Islet of Langerhans (tissue), 1 donor: ENCODE measurements at regions not wholly inside any gene's neighbourhood (a gene's known extent, or its start where the extent isn't known, plus 50 kb on each side); places are given as distances from the start of the nearest gene placed in this dataset.
"Not testable (repeated sequence)": the region's sequence is repeated elsewhere in the genome, so short reads cannot be mapped to it uniquely, and the experiment has no call there.

ENCODE experiments used
- FAIRE-seq: peaks from one replicate; lab custom pipeline; 2011; peaks lifted over from hg19 to GRCh38; lab: Jason Lieb, UNC

- no peak for FAIRE-seq
Observed at GRCh38 chr11:21625982-21626381, 566.9 kb upstream of the ANO5 start.

- no peak for FAIRE-seq
Observed at GRCh38 chr11:21628641-21629040, 564.2 kb upstream of the ANO5 start.

- FAIRE-seq: no peak
Observed at GRCh38 chr11:21630934-21631478, 561.9 kb upstream of the ANO5 start.

- FAIRE-seq: no peak
Observed at GRCh38 chr11:21631991-21632390, 560.9 kb upstream of the ANO5 start.

GRCh38 chr11:21634491-21634890, 558.4 kb upstream of the ANO5 start:
- FAIRE-seq: no peak

GRCh38 chr11:21634956-21635355, 557.9 kb upstream of the ANO5 start:
- no peak for FAIRE-seq

- no peak for FAIRE-seq
Observed at GRCh38 chr11:21635394-21636145, 557.3 kb upstream of the ANO5 start.

- no peak for FAIRE-seq
Observed at GRCh38 chr11:21636561-21636960, 556.3 kb upstream of the ANO5 start.

GRCh38 chr11:21640491-21640890, 552.4 kb upstream of the ANO5 start:
- no peak for FAIRE-seq

GRCh38 chr11:21641869-21642268, 551.0 kb upstream of the ANO5 start:
- FAIRE-seq: no peak

- FAIRE-seq: no peak
Observed at GRCh38 chr11:21646351-21646750, 546.5 kb upstream of the ANO5 start.

- FAIRE-seq: no peak
Observed at GRCh38 chr11:21650961-21651360, 541.9 kb upstream of the ANO5 start.

- FAIRE-seq: no peak
Observed at GRCh38 chr11:21653951-21654421, 538.9 kb upstream of the ANO5 start.

- FAIRE-seq: no peak
Observed at GRCh38 chr11:21656065-21656464, 536.8 kb upstream of the ANO5 start.

- FAIRE-seq: no peak
Observed at GRCh38 chr11:21658654-21659193, 534.2 kb upstream of the ANO5 start.

- not testable (repeated sequence) for FAIRE-seq
Observed at GRCh38 chr11:21659377-21659776, 533.5 kb upstream of the ANO5 start.

- no peak for FAIRE-seq
Observed at GRCh38 chr11:21659961-21660360, 532.9 kb upstream of the ANO5 start.

GRCh38 chr11:21675049-21675616, 517.8 kb upstream of the ANO5 start:
- no peak for FAIRE-seq

GRCh38 chr11:21687643-21688042, 505.2 kb upstream of the ANO5 start:
- FAIRE-seq: no peak

- FAIRE-seq: no peak
Observed at GRCh38 chr11:21704539-21704938, 488.3 kb upstream of the ANO5 start.

- FAIRE-seq: no peak
Observed at GRCh38 chr11:21707116-21707739, 485.7 kb upstream of the ANO5 start.

GRCh38 chr11:21710809-21711208, 482.1 kb upstream of the ANO5 start:
- no peak for FAIRE-seq

GRCh38 chr11:21711341-21711740, 481.5 kb upstream of the ANO5 start:
- no peak for FAIRE-seq
